ENCODE measurements at regions not wholly inside any gene's neighbourhood (a gene's known extent, or its start where the extent isn't known, plus 50 kb on each side); places are given as distances from the start of the nearest gene placed in this dataset.

DNA sequence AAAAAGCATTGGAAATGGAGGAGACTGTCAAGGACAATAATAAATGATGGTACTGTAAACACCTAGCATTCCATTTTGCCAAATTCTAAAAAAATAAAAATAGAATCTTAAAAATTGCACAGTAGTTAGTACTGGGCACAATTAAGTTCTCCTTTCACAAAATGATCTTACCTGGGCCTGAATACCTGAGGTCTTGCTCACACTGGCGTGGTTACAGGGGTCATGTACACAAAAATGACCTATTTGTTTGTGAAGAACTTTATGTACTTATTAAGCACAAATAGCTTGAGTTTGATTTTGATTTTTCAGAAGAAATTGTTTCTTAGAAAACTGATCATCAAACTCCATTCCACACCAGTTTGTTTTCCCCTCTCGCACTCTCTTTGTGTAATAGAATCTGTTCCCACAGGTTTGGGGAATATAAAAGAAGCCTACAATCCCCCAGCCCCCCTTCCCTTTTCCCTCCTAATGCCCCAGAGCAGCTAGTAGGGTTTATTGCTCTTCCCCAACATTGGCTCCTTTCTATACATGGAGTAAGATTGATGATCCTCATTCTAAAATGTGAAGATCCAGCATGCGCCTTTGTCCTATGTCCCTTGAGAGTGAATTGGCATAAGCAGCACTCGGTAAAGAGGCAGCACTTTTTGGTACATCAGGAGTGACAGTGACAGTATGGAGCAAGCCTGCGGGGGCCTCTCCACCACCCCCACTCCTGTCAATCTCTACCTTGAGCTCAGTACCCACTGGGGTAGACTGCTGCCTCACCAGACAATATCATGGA is 204.3 kb downstream of the ASCL1 start:
- TF ChIP-seq, protein P1, sequence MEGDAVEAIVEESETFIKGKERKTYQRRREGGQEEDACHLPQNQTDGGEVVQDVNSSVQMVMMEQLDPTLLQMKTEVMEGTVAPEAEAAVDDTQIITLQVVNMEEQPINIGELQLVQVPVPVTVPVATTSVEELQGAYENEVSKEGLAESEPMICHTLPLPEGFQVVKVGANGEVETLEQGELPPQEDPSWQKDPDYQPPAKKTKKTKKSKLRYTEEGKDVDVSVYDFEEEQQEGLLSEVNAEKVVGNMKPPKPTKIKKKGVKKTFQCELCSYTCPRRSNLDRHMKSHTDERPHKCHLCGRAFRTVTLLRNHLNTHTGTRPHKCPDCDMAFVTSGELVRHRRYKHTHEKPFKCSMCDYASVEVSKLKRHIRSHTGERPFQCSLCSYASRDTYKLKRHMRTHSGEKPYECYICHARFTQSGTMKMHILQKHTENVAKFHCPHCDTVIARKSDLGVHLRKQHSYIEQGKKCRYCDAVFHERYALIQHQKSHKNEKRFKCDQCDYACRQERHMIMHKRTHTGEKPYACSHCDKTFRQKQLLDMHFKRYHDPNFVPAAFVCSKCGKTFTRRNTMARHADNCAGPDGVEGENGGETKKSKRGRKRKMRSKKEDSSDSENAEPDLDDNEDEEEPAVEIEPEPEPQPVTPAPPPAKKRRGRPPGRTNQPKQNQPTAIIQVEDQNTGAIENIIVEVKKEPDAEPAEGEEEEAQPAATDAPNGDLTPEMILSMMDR (IDR thresholded peaks at IDR 0.05; ENCODE audit: low read depth, low read length, missing control alignments) = no peak

DNA sequence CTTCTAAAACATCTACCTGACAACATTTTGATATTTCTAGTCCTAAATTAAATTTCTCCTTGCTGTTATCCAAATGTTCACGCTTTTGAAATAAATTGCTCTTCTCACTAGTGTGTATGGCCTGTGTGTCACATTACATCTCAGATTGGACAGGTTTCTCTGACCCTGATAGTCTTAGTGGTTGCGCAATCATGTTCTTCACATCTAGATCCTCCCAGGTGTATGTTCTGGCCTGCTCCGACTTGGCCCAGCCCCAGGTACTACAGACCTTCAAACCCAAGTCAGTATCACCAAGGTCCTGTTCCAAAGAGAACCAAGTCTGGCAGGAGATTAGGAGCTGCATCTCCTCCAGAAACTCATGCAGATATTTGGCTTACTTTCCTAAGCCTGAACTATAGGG is 209.5 kb downstream of the ASCL1 start:
- TF ChIP-seq, protein P1 (IDR thresholded peaks at IDR 0.05; ENCODE audit: low read depth, low read length, missing control alignments) = no peak
- H3K4me3 ChIP-seq (ENCODE audit: low read depth, low read length) = no peak overlapping the region
- no peak for DNase-seq (ENCODE audit: low read depth)

More for the DNA sequence above, 204.3 kb downstream of the ASCL1 start:
- DNase-seq (ENCODE audit: low read depth) = no peak
- no peak overlapping the region for H3K4me3 ChIP-seq (ENCODE audit: low read depth, low read length)

DNA sequence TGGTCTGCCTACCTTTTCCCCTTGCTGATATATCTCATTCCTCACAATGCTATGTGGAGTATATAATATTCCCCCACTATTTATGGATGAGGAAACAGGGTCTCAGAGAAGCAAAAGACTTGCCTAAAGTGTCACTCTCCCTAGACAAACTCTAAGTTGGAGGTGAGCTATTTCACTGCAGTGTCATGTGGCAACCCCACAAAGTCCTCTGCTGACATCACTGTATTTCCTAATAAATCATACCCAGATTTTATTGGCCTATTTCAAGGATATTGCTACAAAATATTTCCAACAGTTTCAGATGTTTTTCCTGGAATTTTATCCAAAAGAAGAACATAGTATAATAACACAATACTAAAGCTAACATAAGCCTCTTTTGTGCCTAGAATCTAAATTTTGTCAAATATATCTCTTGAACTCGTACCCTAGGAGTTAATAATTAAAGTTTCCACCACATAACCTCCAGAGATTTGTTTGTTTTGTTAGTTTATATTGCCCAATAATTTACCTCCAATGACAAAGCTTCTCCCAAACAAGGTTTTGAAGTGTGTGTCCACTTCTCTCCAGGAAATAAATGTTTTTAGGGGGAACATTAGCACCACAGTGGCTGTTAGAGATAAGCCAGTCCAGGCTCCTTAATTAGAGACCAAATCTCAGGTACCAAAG is 215.1 kb downstream of the ASCL1 start:
- TF ChIP-seq, protein P1 (IDR thresholded peaks at IDR 0.05; ENCODE audit: low read depth, low read length, missing control alignments) = no peak
- no peak for DNase-seq (ENCODE audit: low read depth)
- no peak overlapping the region for H3K4me3 ChIP-seq (ENCODE audit: low read depth, low read length)

GRCh38 chr12:103175625-103176024 is 218.2 kb downstream of the ASCL1 start:
- no peak for DNase-seq (ENCODE audit: low read depth)
- TF ChIP-seq, protein P1 (IDR thresholded peaks at IDR 0.05; ENCODE audit: low read depth, low read length, missing control alignments) = no peak
- no peak overlapping the region for H3K4me3 ChIP-seq (ENCODE audit: low read depth, low read length)

- H3K4me3 ChIP-seq (ENCODE audit: low read depth, low read length) = no peak overlapping the region
- no peak for DNase-seq (ENCODE audit: low read depth)
- TF ChIP-seq, protein P1 (IDR thresholded peaks at IDR 0.05; ENCODE audit: low read depth, low read length, missing control alignments) = no peak
Observed at GRCh38 chr12:103177639-103178255, 220.3 kb downstream of the ASCL1 start.

GRCh38 chr12:103178366-103179080 is 221.0 kb downstream of the ASCL1 start:
- DNase-seq (ENCODE audit: low read depth) = no peak
- TF ChIP-seq, protein P1 (IDR thresholded peaks at IDR 0.05; ENCODE audit: low read depth, low read length, missing control alignments) = no peak
- no peak overlapping the region for H3K4me3 ChIP-seq (ENCODE audit: low read depth, low read length)

All from GM12864 (cell line).